Osteocyte (in vitro differentiated cells): ENCODE measurements at regions not wholly inside any gene's neighbourhood (a gene's known extent, or its start where the extent isn't known, plus 50 kb on each side); places are given as distances from the start of the nearest gene placed in this dataset.

Experiments
- DNase-seq: peaks from one replicate; pipeline ENCODE4 v3.0.0; 2021; ENCODE audit warnings: mixed read lengths; ENCODE audit not compliant: unreplicated experiment; ENCODE audit errors: extremely low spot score
- H3K27ac Mint-ChIP-seq: one replicate; pipeline ENCODE4 v1.8.0; 2021; ENCODE audit warnings: mild to moderate bottlenecking, mixed read lengths; ENCODE audit not compliant: unreplicated experiment
- H3K27me3 Mint-ChIP-seq: one replicate; pipeline ENCODE4 v1.8.0; 2021; ENCODE audit warnings: mixed read lengths; ENCODE audit not compliant: unreplicated experiment
- H3K36me3 Mint-ChIP-seq: one replicate; pipeline ENCODE4 v1.8.0; 2021; ENCODE audit warnings: mixed read lengths; ENCODE audit not compliant: unreplicated experiment
- H3K4me1 Mint-ChIP-seq: one replicate; pipeline ENCODE4 v1.8.0; 2021; ENCODE audit warnings: mixed read lengths; ENCODE audit not compliant: unreplicated experiment
- H3K4me3 Mint-ChIP-seq: one replicate; pipeline ENCODE4 v1.8.0; 2021; ENCODE audit warnings: mild to moderate bottlenecking, moderate library complexity, mixed read lengths; ENCODE audit not compliant: unreplicated experiment
- H3K9me3 Mint-ChIP-seq: one replicate; pipeline ENCODE4 v1.8.0; 2021; ENCODE audit warnings: mixed read lengths; ENCODE audit not compliant: unreplicated experiment
- TF ChIP-seq, protein P1 (sequence below): fragments of 200-600 bp; sonication (generic); IDR thresholded peaks from 2 replicates; pipeline ENCODE4 v1.5.0; 2021; ENCODE audit warnings: antibody characterized with exemption, mild to moderate bottlenecking, moderate library complexity

DNA sequence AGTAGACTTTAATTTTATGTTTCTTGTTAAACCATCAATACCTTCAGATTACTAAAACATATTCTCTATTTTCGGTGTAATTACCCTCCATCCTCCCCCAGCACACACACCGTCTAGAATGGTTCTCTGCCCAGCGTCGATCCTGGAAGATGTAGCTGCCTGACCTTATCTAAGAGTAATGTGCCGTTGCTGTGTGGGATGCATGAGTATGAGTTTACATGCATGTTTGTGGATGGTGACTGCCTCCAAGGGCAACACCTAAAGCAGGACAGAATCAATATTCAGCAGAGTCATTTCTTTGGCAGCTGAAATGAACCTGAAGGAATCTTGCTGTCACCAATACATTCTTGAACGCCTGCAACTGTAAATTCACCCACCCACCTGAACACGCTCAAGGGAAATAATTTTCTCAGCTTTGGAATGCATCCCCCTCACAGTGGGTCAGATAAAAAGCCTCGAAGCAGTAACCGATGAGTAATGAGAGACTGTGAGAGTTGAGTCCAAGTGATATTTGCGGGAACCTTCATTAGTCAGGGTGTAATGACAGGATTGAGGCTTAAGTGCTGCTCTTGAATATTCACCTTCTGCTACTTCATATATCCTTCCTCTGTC is 155.8 kb upstream of the RND3 start:
- H3K9me3 Mint-ChIP-seq: peaks cover 4% of the 10 kb centered on the region
- DNase-seq: no peak
- peak overlapping the region; percentile 83 for H3K27ac Mint-ChIP-seq
- H3K36me3 Mint-ChIP-seq: no peaks in the 10 kb centered on the region
- no peaks in the 10 kb centered on the region for H3K27me3 Mint-ChIP-seq
- H3K4me3 Mint-ChIP-seq: no peak overlapping the region
- H3K4me1 Mint-ChIP-seq: peaks cover 44% of the 10 kb centered on the region
- TF ChIP-seq, protein P1, sequence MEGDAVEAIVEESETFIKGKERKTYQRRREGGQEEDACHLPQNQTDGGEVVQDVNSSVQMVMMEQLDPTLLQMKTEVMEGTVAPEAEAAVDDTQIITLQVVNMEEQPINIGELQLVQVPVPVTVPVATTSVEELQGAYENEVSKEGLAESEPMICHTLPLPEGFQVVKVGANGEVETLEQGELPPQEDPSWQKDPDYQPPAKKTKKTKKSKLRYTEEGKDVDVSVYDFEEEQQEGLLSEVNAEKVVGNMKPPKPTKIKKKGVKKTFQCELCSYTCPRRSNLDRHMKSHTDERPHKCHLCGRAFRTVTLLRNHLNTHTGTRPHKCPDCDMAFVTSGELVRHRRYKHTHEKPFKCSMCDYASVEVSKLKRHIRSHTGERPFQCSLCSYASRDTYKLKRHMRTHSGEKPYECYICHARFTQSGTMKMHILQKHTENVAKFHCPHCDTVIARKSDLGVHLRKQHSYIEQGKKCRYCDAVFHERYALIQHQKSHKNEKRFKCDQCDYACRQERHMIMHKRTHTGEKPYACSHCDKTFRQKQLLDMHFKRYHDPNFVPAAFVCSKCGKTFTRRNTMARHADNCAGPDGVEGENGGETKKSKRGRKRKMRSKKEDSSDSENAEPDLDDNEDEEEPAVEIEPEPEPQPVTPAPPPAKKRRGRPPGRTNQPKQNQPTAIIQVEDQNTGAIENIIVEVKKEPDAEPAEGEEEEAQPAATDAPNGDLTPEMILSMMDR: no peak

DNA sequence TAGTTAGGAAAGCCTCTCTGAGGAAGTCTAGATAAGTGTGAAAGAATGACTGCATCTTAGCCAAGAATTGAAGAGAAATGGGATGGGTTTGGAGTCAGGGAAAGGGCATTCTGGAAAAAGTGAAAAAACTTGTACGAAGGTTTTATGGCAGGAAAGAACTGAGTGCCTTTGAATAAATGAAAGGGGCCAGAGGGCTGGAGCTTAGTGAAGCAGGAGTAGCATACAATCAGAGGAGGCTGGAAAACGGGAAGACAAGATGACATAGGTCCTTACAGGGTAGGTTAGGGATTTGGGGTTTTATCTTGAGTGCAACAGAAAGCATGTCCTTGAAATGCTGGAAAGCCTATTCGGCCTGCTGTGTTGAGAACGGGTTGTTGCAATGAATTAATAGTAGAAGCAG is 152.6 kb upstream of the RND3 start:
- Mint-ChIP-seq H3K36me3 (no peaks in the 10 kb centered on the region), H3K27ac (no peak overlapping the region), H3K27me3 (no peaks in the 10 kb centered on the region), H3K9me3 (no peaks in the 10 kb centered on the region), H3K4me3 (no peak overlapping the region), H3K4me1 (peaks cover 35% of the 10 kb centered on the region)
- no peak for DNase-seq
- TF ChIP-seq, protein P1: no peak

DNA sequence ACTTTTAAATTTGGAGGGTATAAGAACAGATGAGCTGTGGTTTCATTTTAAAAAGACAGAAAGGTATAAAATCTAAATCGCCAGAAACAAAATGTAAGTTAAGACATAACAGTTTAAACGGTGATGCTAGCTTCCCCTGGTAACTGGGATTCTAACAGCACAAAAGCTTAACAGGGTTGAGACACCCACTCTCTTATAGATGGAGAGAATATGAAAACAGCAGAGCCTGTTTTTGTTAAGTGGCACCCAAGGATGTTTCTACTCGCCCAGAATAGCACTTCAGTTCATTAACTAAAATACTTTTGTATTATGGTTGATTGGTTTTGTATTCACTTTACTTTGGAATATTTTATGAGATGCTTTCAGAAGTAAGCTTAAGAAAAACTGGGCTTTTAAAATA is 151.9 kb upstream of the RND3 start:
- H3K9me3 Mint-ChIP-seq: no peaks in the 10 kb centered on the region
- no peak overlapping the region for H3K4me3 Mint-ChIP-seq
- no peaks in the 10 kb centered on the region for H3K36me3 Mint-ChIP-seq
- no peak overlapping the region for H3K27ac Mint-ChIP-seq
- H3K27me3 Mint-ChIP-seq: no peaks in the 10 kb centered on the region
- TF ChIP-seq, protein P1: no peak
- peaks cover 28% of the 10 kb centered on the region for H3K4me1 Mint-ChIP-seq
- no peak for DNase-seq

DNA sequence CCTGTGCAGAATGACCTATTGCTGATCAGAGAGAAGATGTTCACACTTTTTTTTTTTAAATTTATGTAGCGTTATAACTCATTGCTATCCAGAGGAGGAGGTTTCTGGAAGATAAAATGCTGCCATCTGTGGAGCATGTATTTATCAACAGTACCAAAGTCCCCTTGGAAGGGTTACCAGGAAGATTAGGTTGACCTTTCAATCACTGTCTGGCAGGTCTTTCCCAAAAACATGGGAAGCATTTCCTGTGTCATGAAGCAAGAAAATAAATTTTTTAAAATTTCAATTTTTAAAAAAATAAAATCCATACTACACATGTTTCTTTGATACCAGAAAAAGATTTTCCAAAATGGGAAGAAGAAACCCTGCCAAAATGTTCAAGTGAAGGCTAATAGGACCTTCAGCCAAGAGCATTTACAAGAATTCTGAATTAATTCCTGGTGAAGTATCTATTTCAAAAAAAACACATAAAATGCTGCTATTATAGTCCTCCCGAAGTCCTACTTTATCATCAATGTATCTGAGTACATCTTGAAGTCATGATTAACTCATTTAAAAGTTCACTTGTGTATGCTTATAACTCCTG is 143.9 kb upstream of the RND3 start:
- Mint-ChIP-seq H3K27ac (peak overlapping the region; percentile 43), H3K36me3 (peaks cover 1% of the 10 kb centered on the region)

DNA sequence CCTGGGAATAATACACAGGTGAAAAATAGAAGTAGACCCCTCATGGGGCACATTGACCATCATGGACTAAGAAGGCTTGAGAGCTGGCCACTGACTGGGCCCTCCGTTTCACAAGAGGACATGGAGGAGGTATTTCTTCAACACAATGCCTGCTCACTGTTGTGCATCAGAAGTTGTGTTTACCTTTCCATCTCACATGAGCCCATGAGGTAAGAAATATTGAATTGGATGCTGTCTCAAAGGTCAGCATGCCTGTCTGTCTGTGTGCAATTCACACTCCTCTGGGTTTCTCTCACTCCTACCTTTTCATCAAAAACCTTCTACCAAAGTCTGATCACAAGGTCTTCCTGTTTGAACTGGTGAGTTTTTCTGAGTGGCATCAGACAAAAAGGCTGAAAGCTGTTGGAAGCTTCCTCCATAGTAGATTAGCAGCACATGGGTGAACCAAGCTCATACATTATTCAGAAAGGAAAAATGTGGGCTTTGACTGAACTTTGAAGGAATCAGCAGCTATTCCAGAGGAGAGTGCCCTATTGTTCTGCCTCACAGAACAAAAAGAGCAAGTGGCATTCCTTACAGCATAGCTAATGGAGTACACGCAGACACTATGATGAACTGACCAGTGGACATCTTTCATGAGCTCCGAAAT is 143.2 kb upstream of the RND3 start:
- Mint-ChIP-seq H3K36me3 (peaks cover 1% of the 10 kb centered on the region), H3K27ac (peak overlapping the region; percentile 43)
- DNase-seq: no peak

More for the DNA sequence above, 143.9 kb upstream of the RND3 start:
- TF ChIP-seq, protein P1: no peak
- no peaks in the 10 kb centered on the region for H3K27me3 Mint-ChIP-seq
- peaks cover 7% of the 10 kb centered on the region for H3K9me3 Mint-ChIP-seq
- DNase-seq: no peak
- no peak overlapping the region for H3K4me3 Mint-ChIP-seq
- peaks cover 30% of the 10 kb centered on the region for H3K4me1 Mint-ChIP-seq

More for the DNA sequence above, 143.2 kb upstream of the RND3 start:
- Mint-ChIP-seq H3K4me1 (peaks cover 36% of the 10 kb centered on the region), H3K9me3 (peaks cover 9% of the 10 kb centered on the region), H3K27me3 (no peaks in the 10 kb centered on the region), H3K4me3 (no peak overlapping the region)
- TF ChIP-seq, protein P1: no peak
